GM18867 (cell line): ENCODE measurements at regions not wholly inside any gene's neighbourhood (a gene's known extent, or its start where the extent isn't known, plus 50 kb on each side); places are given as distances from the start of the nearest gene placed in this dataset.
A peak's percentile ranks its signal among the peaks of the same experiment; 100 is the strongest.
"Not testable (repeated sequence)": the region's sequence is repeated elsewhere in the genome, so short reads cannot be mapped to it uniquely, and the experiment has no call there.

Experiments used
- ATAC-seq: cut with Tn5 transposase; IDR thresholded peaks from one replicate; pipeline ENCODE4 v1.9.1; 2021; ENCODE audit warnings: mild to moderate bottlenecking, moderate library complexity; ENCODE audit not compliant: unreplicated experiment

DNA sequence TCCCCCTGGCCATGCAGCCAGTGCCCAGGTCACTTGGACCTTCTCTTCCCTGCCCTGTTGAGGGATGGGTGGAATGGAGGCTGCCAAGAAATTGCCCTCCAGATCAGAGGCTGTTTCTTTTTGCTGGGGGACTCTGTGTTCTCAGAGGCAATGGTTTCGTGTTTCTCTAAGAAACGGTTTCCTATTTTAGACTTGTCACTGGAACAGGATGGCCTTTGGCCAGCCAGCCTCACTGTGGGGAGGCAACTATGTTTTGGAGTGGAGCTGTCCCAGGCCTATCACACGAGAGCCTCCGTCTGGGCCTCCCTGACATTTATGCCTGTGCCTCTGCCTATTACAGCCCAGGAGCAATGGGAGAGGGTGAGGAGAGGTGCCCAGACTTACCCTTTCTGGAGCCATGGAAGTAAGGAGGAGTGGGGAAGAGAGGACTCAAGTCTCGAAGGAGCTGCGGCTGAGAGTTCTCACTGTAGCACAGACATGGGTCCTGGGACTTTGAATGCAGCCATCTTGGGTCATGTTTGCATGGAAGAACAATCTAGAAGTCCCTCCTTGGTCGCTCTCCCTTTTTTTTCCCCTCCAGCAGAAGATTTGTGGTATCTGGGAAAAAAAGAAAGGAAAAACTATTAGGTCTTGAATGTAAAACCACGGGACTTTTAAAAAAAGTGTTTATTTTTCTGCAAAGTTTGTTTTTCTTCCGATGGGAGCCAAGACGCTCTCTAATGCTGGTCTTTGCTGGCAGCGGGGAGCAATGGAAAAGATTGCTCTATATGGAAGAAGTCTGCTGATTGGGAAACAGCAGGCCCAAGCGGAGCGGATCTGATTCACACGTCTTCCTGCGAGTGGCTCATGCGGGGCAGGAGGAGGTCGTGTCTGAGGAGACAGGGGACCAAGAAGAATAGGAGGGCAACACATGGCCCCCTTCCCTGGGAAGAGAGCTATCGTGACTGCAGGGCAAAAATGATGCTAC, 219.2 kb downstream of the FOXD2 start:
- no peak for ATAC-seq

GRCh38 chr1:47658161-47658920, 220.5 kb downstream of the FOXD2 start:
- ATAC-seq, result no peak

DNA sequence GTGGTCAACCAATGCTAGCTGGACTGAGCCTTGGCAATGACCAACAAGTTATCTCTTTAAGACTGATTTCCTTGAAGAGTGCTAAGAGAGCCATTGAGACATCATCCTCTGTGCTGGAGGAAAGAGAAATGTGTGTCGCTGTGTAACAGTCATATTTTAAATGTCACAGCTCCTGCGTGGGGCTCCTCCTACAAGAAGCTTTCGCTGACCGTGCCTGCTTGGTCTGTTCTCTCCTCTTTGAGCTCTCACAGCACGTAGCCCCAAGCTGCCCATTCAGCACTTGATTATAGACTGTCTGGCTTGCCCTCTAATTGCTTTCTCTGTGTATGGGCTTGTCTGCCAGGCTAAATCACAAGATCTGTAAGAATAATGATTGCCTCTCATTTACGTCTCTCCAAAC, 221.3 kb downstream of the FOXD2 start:
- ATAC-seq, result no peak

DNA sequence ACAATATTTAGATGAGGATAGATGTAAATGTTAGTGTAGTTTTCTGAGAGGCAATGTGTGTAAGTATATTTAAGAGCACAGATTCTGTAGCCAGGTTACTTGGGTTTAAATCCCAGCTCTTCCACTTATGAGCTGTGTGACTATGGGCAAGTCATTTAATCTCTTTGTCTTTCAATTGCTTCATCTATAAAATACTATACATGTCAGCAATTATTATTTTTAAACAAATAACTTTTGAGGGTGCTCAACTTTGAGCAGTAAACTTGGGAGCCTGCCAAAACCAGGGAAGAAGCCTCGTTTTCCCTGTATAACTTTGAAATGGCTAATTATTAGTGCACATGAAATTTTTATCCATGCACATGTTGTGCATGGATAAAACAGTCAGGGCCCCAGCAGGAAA, 222.8 kb downstream of the FOXD2 start:
- ATAC-seq, result no peak

DNA sequence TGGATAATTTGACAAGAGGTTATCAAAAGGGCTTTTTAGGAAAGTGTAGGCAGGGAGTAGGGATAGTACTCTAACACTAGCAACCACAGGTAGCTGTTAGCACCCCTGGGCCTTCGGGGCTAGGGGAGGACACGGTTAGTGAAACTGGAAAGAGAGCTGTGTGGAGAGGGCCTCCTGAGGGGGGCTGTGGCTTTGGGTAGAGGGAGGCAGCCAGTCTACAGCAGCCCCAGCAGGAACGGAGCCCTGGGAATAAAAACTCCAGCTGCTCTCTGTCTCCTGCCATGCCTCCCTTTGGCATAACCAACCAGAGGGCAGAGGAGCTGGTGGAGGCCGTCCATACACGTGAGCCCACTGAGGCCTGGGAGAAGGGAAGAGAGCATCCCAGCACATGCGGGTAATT, 223.2 kb downstream of the FOXD2 start:
- ATAC-seq, result no peak

DNA sequence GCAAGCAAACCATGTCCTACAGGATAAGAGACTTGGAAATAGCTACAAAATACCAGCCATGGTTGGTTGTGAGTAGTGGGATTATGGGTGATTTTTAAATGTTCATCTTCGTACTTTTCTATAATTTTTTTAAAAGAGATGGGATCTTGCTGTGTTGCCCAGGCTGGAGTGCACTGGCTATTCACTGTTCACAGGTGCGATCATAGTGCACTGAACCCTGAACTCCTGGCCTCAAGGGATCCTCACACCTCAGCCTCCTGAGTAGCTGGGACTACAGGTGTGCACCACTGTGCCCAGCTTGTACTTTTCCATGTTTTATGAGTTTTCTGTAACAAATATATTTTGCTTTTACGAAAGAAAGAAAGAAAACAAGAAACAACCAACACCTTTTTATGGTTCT, 224.2 kb downstream of the FOXD2 start:
- no peak for ATAC-seq

DNA sequence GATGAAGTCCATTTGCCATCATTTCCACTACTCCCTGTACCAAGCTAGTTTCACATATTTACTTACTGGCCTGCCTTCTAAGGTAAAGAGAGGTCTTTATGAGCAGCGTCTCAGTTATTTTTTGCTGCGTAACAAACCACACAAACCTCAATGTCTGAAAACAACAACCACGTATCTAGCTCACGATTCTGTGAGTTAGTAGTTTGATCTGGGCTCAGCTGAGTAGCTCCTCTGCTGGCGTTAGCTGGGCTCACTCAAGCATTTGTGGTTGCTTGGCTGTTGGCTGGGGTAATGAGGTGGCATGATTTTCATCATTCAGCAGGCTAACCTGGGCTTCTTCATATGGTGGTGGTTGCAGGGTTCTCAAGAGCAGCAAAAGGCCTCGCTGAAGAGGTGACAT, 225.4 kb downstream of the FOXD2 start:
- peak; percentile 53 for ATAC-seq

DNA sequence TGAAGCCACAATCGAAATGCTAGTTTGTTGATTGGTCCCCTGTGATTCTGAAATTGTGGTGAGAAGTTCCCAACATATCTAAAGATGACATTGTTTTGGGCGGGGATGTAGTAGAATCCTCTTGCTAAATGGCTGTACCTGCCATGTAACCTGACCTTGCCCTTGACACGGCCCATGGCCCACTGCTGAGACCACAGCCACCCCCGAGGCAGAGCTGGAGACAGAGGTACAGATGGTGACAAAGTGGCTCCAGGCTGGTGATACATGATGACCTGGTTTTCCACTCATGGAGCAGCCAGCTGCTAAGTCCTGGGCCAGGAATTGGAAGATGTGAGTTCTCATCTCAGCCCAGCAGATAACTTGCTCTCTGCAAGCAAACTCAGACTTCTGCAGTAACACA, 226.5 kb downstream of the FOXD2 start:
- ATAC-seq, result no peak

GRCh38 chr1:47664896-47665295, 227.1 kb downstream of the FOXD2 start:
- not testable (repeated sequence) for ATAC-seq

DNA sequence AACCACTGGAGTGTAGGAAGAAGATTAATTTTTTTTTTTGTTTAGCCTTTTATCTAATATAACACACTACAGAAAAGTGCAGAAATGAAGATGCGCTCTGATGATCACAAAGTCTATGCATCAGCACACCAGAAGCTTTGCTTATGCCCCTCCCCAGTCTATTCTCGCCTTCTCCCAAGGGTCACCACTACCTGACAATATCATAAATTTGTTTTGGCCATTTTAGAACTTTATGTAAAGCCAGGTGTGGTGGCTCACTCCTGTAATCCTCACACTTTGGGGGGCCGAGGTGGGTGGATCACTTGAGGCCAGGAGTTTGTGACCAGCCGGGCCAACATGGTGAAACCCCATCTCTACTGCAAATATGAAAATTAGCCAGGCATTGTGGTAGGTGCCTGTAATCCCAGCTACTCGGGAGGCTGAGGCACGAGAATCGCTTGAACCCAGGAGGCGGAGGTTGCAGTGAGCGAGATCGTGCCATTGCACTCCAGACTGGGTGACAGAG, 231.3 kb downstream of the FOXD2 start:
- no peak for ATAC-seq

DNA sequence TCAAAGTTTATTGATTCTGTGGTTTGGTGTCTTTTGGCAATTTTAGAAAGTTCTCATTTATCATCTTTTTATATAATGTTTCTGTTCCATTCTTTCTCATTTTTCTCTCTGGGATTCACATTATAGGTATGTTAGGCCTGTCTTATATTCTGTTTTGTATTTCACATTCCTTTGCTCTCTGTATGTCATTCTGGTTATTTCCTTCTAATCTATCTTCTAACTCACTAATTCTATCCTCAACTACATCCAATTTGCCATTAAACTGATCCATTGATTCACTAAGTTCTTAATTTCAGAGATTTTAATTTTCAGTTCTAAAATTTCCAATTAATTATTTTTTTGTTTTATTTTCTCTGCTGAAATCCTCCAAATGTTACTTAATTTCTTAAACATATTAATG, 234.8 kb downstream of the FOXD2 start:
- no peak for ATAC-seq

DNA sequence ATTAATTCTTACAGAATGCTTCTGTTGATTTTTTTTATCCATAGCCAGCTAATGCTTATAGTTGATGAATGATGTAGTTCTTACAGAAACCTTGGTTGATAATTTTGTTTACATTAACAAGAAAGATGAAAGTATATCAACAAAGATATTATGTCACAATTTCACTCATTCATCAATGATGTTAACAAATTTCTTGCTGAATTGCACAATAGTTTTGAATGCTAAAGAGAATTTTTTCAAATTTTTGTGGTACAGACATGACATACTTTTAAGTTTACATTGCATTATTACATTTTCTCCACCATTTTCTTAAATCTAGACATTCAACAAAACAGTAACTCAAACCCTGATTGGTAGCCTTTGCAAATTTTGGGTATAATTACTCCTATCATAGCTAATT, 236.3 kb downstream of the FOXD2 start:
- no peak for ATAC-seq

DNA sequence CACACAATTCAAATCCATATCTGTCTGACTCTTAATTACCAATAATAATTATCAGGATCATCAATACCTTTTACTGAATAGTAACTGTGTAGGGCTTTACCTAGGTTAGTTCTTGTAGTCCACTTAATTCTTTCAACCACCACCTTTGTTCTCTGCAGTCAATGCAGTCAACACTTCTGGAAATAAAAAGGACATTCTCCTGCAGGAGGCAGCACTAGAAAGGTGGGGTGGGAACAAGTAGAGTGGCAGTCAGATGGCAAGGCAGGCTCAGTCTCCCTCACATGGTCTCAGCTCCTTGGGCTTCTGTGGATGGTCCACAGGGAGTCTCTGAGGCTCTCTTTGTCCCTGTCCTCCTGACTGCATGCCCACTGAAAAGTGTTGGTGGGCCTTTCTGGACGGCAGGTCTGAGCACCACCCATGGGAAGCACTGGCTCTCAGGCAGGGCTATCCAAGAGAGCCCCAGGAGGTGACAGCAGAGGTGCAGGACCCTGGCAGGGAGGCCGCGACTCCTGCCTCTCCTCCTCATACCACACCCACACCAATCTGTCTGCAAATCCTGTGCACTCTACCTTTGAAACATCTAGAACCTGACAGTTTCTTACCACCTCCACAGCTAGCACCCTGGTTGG, 237.3 kb downstream of the FOXD2 start:
- no peak for ATAC-seq

- ATAC-seq, result no peak
Measured at GRCh38 chr1:47675721-47676120, 237.9 kb downstream of the FOXD2 start.

DNA sequence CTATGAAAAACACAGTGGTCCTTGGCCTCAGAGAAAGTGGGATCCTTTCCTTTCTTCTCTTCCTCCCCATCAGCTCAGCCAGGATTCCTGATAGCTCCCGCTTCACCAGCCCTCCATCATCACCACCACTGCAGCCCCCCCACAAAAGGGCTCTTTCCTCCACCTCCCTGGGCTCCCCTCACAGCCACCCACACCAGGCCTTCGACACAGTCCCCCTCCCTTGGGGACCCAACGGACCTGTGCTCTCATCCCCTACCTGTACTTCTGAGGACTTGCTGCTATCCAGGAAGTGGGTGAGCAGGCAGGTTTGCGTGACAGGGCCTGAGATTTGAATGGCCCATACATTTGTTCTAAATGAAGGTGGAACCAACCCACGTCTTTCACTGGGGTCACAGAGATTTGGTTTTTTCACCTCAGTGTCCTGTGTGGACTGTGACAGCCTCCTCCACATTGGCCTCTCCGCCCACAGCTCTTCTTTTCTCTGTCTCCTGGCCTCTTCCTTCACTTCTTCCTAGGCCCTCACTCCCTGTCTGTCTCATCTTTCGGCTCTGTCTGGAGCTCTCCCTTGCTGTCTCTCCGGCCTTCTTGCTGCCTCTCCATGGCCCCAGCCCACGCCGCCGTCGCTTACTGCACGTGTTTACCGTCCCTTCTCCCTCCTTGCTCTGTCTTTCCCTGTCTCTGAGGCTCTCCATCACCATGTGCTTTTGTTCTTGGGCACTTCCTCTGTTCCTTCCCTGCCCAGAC, 238.6 kb downstream of the FOXD2 start:
- no peak for ATAC-seq

GRCh38 chr1:47677241-47677940, 239.5 kb downstream of the FOXD2 start:
- no peak for ATAC-seq

DNA sequence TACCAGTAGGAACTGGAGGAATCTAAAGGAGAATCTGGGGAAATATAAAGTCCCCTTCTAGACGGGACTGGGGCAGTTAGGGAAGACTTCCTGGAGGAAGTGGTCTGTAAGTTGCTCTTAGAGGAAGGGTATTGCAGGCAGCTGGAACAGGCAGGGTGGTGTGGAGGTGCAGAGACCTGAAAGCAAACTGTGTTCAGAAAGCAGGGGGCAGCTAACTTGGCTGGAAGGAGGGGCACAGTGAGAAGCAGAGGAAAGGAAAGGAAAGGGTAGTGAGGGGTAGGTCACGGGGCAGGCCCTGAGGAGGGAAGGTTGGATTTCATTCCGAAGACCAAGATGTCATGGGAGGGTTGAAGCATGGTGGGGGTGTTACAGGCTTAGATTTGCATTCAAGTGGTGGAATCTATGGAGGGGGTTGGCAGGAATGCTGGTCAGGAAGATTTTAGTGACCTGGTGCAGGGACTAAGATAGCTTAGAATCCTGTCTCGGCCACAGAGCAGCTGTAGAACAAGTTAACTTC, 240.7 kb downstream of the FOXD2 start:
- ATAC-seq, result no peak

GRCh38 chr1:47679301-47679791, 241.5 kb downstream of the FOXD2 start:
- ATAC-seq, result no peak

DNA sequence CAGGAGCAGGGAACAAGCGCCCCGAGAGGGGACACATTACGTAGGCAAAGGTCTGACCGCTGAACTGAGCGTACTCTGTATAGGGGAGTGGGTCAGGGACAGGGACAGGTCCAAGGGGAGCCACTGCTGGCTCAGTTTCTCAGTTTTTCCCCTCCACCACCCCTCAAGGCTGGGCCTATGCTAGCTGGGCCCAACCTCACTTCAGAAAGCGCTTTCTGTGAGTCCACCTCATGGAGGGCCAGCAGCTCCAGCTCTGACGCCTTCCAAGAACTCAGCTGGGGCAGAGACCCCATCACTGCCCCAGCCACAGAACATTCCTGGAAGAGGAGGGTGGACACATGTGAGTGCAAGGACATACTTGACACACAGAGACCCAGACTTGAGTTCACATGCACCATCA, 242.0 kb downstream of the FOXD2 start:
- ATAC-seq, result no peak
